ENCODE measurements at regions not wholly inside any gene's neighbourhood (a gene's known extent, or its start where the extent isn't known, plus 50 kb on each side); places are given as distances from the start of the nearest gene placed in this dataset.

DNA sequence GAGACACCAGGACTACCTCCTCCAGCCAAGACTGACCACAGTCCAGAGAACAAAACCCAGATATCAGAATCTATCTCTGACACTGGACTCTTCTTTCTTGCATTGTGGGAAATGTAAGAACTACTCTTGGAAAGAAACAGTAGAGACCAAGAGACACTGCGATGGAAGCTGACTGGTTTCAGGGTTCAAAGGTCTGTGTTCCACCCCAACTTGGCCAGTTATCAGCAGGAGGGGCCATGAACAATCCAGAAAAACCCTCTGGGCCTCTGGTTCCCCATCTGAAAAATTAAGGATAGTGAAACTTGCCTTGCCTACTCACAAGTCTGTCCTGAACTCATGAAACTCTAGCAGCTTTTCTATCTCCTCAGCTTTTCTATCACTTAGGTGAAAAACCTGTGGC, 166.5 kb downstream of the SUCLG1 start:
- TF ChIP-seq, protein P1, sequence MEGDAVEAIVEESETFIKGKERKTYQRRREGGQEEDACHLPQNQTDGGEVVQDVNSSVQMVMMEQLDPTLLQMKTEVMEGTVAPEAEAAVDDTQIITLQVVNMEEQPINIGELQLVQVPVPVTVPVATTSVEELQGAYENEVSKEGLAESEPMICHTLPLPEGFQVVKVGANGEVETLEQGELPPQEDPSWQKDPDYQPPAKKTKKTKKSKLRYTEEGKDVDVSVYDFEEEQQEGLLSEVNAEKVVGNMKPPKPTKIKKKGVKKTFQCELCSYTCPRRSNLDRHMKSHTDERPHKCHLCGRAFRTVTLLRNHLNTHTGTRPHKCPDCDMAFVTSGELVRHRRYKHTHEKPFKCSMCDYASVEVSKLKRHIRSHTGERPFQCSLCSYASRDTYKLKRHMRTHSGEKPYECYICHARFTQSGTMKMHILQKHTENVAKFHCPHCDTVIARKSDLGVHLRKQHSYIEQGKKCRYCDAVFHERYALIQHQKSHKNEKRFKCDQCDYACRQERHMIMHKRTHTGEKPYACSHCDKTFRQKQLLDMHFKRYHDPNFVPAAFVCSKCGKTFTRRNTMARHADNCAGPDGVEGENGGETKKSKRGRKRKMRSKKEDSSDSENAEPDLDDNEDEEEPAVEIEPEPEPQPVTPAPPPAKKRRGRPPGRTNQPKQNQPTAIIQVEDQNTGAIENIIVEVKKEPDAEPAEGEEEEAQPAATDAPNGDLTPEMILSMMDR (IDR thresholded peaks at IDR 0.05; ENCODE audit: low read depth, low read length, missing control alignments) = no peak
- DNase-seq (ENCODE audit: extremely low read depth, low read depth) = no peak
- no peak overlapping the region for H3K4me3 ChIP-seq (replicated peaks; ENCODE audit: low read depth, low read length)

DNA sequence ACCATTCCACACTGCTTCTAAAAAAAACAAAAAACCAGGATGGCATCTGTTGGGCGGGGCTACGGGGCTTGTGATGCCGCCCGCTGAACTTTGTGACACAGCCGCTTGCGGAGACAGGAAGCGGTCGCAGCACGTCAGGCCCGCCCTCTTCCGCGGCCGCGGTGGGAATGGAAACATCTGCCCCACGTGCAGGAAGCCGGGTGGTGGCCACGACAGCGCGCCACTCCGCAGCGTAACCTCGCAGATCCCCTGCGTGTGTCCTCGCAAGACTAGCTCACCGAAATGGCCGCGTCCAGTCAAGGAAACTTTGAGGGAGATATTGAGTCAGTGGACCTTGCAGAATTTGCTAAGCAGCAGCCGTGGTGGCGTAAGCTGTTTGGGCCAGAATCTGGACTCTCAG, 168.5 kb downstream of the SUCLG1 start:
- no peak for DNase-seq (ENCODE audit: extremely low read depth, low read depth)
- no peak overlapping the region for H3K4me3 ChIP-seq (replicated peaks; ENCODE audit: low read depth, low read length)
- TF ChIP-seq, protein P1 (IDR thresholded peaks at IDR 0.05; ENCODE audit: low read depth, low read length, missing control alignments) = no peak

DNA sequence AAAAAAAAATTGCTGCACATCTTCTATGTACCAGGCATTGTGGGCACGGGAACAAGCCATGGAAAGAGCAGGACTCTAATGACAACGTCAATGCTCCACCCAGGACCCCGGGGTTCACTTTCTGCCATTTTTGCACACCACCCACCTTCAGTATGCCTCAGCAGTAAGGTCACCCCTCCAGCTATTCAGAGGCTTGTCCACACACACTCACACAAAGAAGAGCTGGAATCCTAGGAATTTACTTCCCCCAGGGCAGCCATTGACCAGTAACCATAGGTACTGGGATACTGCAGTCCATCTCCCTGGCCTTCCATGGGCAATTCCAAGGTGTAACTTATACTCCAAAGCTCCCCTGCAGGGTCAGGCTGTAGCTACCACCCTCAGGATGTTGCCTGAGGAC, 170.8 kb downstream of the SUCLG1 start:
- TF ChIP-seq, protein P1 (IDR thresholded peaks at IDR 0.05; ENCODE audit: low read depth, low read length, missing control alignments) = no peak
- no peak overlapping the region for H3K4me3 ChIP-seq (replicated peaks; ENCODE audit: low read depth, low read length)
- DNase-seq (ENCODE audit: extremely low read depth, low read depth) = no peak

DNA sequence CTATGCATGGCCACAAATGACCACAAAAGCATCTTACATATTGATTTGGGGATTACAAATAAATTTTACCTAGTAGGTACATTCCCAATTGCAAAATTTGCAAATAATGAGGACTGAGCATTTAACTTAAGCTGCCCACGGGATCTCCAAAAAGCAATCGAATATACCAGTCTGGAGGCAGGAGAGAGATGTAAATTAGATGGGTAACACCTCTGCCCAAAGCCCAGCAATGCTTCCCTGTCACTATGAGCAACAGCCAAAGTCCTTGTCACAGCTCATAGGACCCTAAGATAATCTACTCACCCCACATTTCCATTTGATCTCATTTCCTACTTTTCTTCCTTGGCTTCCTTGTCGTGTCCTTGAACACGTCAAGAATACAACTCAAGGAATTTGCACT, 172.2 kb downstream of the SUCLG1 start:
- no peak overlapping the region for H3K4me3 ChIP-seq (replicated peaks; ENCODE audit: low read depth, low read length)
- DNase-seq (ENCODE audit: extremely low read depth, low read depth) = no peak
- TF ChIP-seq, protein P1 (IDR thresholded peaks at IDR 0.05; ENCODE audit: low read depth, low read length, missing control alignments) = no peak

DNA sequence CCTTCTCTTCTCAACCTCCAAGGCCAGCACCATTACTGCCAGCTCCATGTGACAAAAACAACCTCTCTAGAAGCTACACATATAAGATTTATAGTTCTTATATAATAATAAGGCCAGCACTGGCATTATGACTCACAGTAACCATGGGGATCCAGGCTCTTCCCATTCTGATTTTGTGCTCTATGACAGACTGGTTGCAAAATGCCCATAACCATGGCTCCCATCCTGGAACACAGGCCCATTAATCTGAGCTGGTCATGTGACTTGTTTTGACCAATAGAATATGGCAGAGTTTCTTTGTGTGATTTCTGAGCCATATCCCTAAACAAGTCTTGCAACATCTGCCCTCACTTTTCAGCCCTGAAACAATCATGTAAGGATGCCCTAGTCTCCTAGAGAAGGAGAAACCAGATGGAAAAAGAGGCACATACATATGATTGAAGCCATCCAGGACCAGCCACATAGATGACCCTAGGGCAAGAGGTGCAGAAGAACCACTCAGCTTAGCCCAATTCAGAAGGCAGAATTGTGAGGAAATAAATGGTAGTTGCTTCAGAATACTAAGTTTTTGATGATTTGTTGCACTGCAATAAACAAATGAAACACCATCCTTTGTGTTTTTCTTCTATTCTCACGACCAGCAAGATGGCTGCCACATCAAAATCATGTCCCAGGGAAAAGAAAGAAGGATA, 173.9 kb downstream of the SUCLG1 start:
- TF ChIP-seq, protein P1 (IDR thresholded peaks at IDR 0.05; ENCODE audit: low read depth, low read length, missing control alignments) = no peak
- no peak for DNase-seq (ENCODE audit: extremely low read depth, low read depth)
- H3K4me3 ChIP-seq (replicated peaks; ENCODE audit: low read depth, low read length) = no peak overlapping the region

DNA sequence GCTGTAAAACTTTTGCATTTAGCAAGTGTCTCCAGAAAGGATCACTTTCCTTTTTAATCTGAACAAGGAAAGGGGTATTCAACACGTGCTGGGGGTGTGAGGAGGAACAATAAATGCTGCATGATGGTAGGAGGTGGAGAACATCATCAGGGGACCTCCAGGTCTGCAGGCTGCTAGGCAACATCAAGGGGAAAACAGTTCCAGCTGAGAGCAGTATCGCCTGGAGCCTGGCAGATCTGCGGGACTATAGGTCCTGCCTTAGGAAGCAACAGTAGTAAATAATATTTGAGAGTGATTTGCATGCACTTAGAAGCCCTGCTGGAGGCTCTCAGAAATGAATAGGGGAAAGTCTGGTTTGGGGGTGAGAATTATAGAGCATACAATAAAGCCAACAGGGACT, 175.6 kb downstream of the SUCLG1 start:
- DNase-seq (ENCODE audit: extremely low read depth, low read depth) = no peak
- no peak overlapping the region for H3K4me3 ChIP-seq (replicated peaks; ENCODE audit: low read depth, low read length)
- TF ChIP-seq, protein P1 (IDR thresholded peaks at IDR 0.05; ENCODE audit: low read depth, low read length, missing control alignments) = no peak

DNA sequence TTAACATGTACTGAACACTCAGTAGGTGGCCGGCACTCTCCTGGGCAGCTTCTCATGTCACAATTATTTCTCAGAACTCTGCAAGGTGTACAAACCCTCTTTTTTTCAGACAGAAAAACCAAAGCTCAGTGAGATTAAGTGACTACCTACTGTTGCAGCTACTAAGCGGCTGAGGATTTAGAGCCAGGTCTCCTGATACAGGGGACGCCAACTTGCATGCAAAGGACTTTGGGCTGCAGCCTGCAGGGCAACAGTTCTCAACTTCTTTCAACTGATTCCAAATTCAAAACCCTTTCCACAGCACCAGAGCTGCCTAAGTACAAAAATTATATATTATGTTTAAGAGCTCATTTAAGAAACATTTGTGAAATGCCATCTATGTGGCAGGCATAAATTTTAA, 177.6 kb downstream of the SUCLG1 start:
- TF ChIP-seq, protein P1 (IDR thresholded peaks at IDR 0.05; ENCODE audit: low read depth, low read length, missing control alignments) = no peak
- DNase-seq (ENCODE audit: extremely low read depth, low read depth) = no peak
- H3K4me3 ChIP-seq (replicated peaks; ENCODE audit: low read depth, low read length) = no peak overlapping the region
